IPS DF 19.7 (cell line): ENCODE measurements at regions not wholly inside any gene's neighbourhood (a gene's known extent, or its start where the extent isn't known, plus 50 kb on each side); places are given as distances from the start of the nearest gene placed in this dataset.
"Not testable (repeated sequence)": the region's sequence is repeated elsewhere in the genome, so short reads cannot be mapped to it uniquely, and the experiment has no call there.

Experiments
- DNase-seq: peaks from one replicate; pipeline ENCODE4 v3.0.0-alpha.2; 2013; ENCODE audit warnings: low read depth, low spot score

DNA sequence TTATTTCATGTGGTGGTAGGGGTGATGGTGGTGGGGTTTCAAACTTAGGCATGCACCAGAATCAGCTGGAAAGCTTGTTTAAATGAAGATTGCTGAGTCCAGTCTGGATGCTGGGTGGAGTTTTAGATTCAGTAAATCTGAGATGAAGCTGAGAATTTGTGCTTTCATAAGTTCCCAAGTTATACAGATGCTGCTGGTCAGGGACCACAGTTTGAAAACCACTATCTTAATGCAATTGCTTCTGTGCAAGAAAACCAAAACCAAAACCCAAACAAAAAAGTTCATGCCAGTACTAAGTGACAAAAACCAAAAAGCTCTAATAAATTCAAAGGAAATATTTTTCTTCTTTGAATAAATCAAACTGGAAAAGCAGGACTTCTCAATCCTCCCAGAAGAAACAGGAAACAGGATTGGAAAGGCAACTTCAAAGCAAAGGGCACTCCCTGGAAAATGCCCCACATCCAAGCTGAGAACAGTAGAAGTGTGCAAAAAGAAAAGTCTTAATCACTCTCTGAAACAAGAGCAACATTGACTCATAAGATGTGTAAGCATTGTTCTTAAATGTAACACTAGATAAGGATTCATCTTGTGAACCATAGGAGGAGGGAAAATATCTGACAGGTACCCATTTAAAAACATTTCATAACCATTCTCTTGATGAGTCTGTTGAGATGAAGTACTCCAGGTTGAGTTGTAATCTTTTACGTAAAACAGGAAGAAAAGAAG is 481.5 kb upstream of the HSF2 start:
- DNase-seq: no peak

DNA sequence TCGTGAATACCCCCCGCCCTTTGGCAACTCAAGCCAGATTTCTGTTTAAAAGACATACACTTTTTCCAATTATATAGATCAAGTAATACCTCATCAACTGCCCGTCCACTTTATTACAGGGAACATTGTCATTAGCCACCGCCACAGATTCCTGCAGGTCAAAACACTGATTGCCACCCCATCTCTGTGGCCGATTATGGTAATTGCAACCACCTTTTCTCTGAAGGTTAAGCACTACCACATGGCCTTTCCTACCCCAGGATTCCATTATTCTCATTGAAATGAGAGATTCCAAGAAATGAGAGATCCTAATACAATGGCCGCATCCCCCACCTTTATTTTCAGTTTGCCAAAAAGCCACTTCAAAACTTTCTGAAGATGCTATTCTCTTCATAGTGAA is 478.8 kb upstream of the HSF2 start:
- DNase-seq: no peak

DNA sequence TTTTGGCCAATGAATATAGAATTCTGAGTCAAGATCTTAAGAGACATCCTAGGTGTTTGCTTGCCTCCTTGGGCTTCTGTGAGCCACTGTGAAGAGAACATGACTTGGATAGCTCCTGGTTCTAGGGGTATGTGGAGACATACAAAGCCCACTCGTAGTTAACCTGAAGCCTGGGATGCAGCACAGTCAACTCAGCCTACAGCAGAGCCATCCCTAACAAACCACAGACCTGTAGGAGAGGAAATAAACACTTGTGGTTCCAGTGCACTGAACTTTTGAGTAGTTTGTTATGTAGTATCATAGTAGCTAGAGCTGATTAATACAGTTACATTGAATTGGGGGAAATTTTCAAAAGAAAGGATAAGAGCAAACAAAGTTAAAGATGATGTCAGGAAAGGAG is 474.4 kb upstream of the HSF2 start:
- no peak for DNase-seq

DNA sequence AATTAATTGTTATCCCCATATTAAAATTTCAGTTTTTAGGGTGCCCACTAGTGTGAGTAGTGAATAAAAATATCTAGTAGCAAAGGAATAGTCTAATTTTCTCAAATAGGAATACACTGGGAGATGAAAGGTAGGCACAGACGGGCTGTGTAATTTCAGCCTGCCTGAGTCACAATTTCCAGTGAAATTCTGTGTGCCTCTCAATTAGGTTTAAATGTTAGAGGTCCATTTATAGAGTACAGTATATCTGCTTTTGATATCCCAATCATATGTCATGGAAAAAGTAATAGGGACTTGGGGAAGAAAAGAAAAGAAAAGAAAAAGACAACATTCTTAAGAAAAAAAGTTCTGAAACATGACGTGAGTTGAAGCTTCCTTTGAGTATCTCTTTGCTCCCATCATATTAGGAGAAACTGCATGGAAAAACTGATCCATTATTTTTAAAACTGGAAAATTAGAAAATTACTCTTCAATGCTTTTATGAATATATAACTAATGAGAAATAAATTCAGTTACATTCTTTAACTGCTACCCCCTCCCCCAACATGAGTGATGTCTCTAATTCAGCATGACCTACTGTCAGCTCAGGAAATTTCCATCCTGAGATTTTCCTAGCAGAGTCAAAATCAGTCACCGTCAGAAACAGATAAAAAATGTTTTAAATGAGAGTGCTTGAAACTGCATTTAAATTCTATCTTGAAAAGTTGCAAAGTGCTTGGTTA is 473.8 kb upstream of the HSF2 start:
- DNase-seq: no peak

DNA sequence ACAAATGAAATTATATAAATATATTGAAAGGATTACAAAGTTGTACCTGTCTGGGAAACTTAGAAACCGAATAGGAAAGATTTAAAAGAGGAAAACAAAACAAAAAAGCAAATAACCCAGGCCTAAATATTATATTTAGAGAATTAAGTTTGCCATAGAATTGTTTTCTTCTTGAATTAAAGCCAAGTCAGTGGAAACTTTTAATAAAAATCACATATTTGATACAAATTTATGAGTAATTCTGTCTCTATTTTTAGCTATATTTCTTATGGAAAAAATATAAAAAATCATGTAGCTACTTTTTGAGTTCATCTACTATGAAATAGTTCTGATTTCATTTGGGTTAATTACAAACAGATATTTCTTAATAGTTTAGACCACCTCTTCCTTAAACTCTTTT is 470.2 kb upstream of the HSF2 start:
- no peak for DNase-seq

DNA sequence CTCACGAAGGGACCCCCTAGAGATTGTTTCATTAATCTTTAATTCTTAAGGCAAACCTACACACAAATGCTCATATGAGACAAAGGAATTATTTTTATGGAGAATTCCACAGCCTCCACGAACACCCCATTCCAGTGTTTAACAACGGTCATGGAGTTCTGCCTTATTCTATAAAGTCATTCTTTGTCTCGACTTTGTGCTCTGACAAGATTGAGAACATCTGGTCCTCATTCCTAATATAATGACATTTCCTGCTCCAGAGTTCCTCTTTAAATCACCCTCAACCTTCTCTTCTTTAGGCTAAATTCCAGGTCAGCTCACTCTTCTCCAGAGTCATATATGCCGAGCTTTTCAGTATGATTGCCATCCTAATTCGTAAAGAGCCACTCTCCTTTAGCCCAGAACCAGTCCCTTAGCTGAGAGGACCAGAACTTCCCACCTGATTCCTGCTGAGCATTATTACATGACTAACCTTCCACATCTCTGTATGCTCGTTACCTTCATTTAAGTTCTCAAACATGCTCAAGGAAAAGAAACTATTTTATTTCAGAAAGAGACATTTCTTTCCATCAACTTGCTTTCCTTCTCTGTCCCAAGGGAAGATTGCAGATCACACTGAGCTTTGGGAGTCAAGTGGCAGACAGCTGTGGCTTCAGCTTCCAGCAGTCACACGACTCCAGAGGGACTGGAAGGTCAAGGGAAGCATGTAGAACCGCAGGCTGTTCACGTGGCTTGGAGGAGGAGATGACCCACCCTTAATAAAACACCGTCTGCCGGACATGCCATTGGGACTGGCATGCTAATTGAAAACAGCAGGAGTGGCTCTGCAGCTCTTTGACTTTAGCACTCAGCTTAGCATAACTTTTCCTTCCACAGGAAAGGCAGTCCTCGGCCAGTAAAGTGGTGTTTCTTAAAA is 467.1 kb upstream of the HSF2 start:
- DNase-seq: peak; percentile 94

DNA sequence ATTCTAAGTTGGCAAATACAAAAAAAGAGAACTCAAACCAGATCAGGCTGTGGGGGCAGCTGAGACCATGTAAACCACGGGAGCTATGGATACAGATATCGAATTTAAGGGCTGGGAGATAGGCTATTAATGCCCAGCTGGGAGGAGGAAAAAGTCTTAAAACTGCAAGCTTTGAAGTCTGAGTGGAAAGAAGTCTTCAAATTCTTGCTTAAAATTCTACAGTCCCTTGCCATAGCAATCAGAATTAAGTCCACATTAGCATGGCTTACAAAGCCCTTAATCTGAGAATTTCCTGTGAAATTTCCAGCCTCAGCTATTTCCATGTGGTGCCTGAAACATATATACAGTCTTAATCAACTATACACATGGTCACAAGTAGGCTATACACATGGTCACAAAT is 465.0 kb upstream of the HSF2 start:
- DNase-seq: no peak

DNA sequence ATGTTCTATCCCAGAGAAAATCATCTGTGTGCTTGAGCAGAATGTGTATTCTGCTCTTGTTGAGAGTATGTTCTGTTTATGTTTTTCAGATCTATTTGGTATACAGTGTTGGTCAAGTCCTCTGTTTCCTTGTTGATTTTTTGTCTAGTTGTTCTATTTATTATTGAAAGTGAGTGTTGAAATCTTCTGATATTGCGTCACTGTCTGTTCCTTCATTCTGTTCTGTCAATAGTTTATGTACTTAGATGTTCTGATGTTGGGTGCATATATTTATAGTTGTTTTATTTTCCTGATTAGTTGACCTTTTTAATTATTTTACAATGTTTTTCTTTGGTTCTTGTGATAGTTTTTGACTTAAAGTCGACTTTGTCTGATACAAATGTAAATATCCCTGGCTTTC is 458.7 kb upstream of the HSF2 start:
- no peak for DNase-seq

DNA sequence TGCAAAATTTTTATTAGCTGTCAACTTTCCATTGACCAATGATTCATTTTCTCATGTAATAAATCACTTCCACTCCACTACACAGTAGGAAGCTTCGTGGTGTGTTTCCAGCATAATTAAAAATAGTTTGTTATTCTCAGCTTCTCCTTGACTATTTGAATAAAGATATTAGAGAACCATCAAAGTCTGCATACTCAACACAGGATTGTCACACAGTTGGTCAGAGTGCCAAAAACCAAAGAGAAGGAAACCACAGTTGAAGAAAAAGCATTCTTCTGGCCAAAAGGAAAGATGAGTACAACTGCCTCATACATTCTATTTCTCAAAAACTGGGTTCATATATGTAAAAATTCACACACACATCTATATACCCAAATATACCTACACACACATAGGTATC is 455.1 kb upstream of the HSF2 start:
- DNase-seq: no peak

DNA sequence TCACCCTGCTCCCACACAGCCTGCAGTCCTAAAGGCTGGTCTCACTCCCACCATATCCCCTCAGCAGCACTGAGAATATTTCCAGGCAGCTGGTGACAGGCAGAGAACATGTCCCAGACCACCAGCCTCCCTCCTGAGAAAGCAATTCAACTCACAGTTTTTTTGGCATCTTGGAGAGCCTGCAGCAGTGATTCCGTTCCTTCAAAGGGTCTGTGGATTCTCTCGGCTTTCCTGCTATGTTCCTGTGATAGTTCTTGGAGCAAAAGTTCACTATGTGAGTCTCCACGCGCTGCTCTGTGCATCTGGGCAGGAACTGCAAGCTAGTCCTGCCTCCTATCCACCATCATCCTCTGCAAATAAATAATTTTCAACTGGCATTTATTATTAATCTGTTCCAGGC is 448.3 kb upstream of the HSF2 start:
- DNase-seq: no peak

DNA sequence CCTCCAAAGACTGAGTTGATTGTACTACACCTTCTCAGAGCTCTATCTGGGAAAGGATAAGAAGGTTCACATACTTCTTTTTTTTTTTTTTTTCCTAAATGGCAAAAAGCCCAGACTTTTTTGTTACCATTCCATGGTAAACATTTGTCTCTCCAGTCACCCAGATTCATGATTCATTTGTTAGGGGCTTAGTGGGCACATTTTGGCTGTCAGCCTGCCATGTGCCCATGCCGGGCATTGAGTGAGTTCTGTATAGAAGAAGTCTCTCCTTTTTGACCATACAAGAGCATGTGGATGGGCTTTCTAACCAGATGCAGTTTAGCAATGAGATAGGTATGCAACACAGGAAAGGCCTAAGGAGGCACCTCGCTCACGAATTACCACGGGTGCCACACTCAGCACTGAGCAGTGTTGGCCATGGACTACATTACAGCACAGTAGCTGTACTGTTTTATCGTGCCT is 447.5 kb upstream of the HSF2 start:
- DNase-seq: no peak

DNA sequence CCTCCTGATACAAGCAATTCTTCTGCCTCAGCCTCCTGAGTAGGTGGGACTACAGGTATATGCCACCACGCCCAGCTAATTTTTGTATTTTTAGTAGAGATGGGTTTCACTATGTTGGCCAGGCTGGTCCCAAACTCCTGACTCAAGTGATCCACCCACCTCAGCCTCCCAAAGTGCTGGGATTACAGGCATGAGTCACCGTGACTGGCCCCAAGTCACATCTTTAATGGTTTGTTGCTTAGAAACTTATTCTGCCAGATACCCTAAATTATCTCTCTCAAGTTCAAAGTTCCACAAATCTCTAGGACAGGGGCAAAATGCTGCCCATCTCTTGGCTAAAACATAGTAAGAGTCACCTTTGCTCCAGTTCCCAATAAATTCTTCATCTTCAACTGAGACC is 444.1 kb upstream of the HSF2 start:
- not testable (repeated sequence) for DNase-seq

DNA sequence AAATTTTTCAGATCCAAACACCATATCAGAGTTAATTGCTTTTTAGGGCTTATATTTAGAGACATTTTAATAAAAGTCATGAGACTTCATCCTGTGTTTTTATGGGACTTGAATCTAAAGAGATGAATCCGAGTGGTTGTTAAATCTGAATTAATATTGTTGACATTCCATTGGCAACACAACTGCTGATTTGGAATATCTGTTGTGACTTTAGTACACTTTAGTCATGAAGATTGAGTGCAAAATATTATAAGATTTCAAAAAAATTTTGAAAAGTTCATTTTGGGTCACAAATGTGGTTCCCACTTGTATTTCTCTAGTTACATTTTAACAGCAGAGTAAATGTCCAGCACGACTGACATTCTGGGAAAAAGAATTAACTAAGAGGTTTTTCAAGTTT is 442.7 kb upstream of the HSF2 start:
- DNase-seq: no peak

DNA sequence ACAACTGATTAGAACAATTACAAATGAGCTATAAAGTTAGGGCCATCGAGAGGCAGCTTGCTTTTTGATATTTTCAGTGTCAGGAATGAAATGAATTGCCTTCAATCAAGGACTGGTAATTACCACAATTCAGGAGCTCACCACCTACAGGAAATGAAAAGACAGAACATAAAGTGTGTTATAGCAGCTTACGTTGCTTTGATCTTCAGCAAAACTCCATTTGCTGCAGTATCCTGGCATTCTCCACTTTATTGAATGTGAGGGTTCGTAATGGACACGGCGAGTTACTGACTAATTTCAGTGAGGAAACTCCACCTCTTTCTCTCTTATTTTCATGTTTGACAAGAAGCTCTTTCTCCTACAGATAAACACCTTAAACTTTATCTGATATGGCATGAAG is 440.0 kb upstream of the HSF2 start:
- DNase-seq: no peak

DNA sequence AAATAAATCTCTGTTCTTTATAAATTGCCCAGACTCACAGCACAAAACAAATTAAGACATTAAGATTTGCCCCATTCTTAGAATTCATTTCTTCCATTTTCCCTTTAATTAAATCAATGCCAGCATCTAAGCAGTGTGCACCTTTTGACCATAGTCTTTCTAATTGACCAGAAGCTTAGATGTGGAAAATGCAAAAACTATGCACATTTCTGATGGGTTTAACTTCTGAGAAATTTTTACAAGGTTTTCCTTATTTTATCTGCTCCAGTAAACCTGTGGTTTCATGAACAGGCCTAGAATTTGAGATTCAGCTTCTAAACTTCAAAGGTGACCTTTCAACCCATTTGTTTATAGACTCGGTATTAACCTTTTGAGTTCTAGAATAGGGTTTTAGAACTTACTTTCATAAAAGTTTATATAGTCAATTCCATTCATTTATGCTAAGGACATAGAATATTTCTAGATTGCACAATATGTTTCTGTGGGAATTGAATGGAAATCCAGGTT is 437.8 kb upstream of the HSF2 start:
- DNase-seq: no peak

DNA sequence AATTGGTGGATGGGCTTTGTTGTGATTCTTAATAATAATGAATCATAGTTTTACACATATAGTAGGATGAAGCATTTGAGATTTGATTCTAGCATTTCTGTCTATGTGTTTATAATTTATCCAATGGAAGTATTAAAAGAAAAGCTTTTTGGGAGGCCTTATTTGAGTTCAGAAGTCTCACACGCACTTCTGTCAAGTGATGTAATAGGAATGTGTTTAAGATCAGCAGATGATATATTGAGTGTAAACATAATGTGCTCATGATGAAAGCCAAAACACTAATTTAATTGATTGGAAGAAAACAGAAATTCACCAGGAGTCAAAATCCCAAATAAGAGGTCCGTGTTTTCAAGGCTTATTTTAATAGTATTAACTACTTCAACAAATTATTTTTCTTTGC is 435.6 kb upstream of the HSF2 start:
- DNase-seq: no peak

DNA sequence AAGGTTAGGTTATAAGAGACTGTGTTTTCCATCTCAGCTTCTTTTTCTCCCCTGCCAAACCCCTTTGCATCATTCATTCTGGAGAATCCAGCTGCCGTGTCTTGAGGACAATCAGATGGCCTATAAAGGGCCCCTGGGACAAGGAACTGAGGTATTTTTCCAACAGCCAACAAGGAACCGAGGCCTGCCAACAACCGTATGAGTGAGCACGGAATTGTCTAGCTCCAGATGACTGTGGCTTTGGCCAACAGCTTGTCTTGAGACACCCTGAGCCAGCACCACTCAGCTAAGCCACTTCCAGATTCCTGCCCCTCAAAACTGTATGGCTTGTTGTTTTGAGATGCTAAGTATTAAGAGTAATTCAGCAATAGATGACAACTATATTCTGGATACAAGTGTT is 433.7 kb upstream of the HSF2 start:
- no peak for DNase-seq

DNA sequence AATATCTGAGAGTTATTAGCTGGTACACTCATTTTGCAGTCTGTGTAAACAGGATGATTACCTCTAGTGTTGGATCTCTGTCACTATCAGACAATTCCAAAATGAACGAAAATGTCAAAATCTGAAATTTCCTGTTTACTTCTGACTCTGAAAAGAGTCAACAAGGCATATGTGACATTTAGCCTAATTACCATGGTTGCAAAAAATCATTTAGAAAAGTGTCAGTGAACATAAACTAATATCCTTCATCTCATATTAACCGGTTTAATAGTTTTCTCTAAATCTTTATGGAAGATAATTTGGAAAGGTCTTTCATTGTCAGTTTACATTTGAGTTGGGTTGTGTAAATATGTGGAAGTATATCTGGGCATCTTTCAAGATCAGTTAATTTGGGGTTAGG is 431.8 kb upstream of the HSF2 start:
- DNase-seq: no peak

DNA sequence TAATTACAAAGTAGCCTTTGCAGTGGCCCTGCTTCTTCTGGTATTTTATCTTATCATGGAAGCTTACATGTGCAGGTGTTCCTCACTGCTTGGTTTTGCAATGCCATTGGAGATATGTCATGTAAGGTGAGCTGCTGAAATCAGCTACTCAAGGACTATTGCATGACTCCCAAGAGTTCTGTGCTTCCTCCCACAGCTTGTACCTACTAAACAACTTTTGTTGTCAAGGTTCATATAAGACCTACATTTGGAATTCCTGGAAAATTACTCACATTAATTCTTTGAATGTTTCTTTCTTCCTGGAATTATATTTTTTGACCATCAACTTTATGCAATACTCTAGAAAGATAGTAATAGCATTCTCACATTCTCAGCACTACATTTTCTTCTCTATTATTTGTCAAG is 427.5 kb upstream of the HSF2 start:
- no peak for DNase-seq

DNA sequence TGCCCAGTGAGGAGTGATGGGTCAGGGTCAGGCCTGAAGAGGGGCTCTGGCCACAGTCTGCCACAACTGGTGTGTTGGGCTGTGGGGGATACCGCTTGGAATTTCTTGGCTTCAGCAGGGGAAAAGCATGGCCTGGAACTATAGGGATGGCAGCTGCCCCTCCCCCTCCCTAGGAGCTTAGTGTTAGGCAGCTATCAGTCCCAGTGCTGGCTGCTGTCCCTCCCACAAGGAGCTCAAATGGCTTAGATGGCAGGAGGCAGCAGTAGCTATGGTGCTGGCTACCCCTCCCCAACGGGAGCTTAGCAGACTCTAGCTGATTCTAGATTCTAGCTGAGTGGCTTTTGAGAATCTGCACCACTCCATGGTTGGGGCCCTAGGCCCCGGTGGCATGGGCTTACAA is 414.5 kb upstream of the HSF2 start:
- no peak for DNase-seq

DNA sequence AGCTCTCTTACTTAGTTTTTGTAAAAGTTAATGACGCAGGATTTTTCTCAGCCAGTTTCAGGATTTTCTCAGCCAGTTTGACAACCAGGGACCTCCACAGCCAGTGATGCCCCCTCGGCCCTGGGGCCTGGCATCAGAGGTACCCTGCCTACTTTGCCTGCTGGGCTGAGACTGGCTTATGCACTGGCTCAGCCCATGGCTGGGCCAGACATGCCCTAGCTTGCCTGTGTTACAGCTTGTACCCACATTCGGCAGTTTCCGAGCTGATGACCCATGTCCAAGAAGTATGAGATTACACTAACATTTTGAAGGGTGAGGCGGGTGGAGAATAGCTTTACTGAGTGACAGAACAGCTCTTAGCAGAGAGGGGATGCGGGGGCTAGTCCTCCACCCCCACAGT is 406.1 kb upstream of the HSF2 start:
- DNase-seq: no peak

DNA sequence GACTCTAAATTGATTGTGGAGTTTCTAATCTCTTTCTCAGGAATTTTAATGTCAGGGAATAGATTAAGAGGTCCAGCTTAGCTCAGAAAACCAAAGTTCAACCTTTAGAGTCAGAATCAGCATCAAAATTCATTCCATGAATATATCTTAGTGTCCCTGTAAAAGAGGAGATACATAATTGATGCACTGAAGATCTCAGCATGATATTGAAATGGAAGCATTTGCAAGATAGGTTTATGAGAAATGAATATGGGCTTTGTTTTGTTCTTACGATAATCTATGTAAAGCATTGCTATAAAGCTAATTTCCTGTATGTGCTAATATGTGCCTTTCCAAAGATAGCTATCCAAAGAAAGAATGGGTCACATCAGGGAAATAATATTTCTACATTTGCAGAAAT is 404.5 kb upstream of the HSF2 start:
- DNase-seq: no peak
